ENCODE measurements at regions not wholly inside any gene's neighbourhood (a gene's known extent, or its start where the extent isn't known, plus 50 kb on each side); places are given as distances from the start of the nearest gene placed in this dataset.

DNA sequence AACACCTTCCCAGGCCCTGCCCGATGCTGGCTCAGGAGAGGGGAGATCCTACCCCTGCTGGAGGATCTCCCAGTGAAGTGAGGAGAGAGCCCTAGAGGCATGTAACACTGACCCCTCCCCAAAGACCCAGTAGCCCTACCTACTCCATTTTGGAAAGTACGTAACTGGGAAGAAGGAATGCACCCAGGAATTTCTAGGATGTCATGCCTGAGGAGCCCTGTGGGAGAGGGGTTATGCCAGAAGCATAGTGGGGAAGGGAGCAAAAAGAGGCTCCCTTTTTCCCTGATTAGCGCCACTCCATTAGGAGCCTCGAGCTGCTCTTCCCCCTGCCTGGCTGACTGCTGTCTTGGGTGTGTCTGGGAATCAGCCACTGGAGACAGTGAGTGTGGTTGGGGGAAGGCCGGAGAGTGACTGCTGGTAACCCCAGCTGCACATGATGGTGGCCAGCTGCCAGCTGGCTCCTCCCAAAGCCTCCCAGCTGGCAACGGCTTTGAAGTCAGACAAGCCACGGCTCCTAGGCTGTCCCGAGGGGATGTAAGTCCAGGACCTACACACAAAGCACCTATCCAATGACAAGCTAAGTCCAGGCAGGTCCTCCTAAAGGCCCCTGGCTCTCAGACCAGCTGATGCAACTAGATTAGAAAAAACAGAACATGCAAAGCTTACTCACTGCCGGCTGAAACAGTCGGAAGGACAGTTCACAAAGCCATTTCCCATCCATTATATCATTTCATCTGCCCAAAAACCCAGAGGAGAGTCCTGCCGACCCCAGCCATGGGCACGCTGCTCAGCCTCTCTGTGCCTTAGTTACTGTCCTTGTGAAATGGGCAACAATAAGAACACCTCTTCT lies 136.5 kb upstream of the ABCA1 start:
- Histone ChIP-seq H3K4me1 (peaks cover 24 to 45% (median 43%) of the 10 kb centered on the region in 4 donors), H3K36me3 (no peaks in the 10 kb centered on the region), H3K9me3 (peaks cover 0 to 7% (median 0%) of the 10 kb centered on the region in 4 donors), H3K27ac (replicated peaks in 1 of 4) (peak overlapping the region; percentile 81 to 94 (median 88)), H3K4me3 (peak overlapping the region in 3 of 4 donors; percentile 0 to 26 (median 3)), H3K27me3 (no peaks in the 10 kb centered on the region)
- TF ChIP-seq, protein P1, sequence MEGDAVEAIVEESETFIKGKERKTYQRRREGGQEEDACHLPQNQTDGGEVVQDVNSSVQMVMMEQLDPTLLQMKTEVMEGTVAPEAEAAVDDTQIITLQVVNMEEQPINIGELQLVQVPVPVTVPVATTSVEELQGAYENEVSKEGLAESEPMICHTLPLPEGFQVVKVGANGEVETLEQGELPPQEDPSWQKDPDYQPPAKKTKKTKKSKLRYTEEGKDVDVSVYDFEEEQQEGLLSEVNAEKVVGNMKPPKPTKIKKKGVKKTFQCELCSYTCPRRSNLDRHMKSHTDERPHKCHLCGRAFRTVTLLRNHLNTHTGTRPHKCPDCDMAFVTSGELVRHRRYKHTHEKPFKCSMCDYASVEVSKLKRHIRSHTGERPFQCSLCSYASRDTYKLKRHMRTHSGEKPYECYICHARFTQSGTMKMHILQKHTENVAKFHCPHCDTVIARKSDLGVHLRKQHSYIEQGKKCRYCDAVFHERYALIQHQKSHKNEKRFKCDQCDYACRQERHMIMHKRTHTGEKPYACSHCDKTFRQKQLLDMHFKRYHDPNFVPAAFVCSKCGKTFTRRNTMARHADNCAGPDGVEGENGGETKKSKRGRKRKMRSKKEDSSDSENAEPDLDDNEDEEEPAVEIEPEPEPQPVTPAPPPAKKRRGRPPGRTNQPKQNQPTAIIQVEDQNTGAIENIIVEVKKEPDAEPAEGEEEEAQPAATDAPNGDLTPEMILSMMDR (IDR thresholded peaks at IDR 0.05) = no peak
- TF ChIP-seq EP300 (IDR thresholded peaks at IDR 0.05) (peak; percentile 56), POLR2AphosphoS5 (IDR thresholded peaks at IDR 0.05) (peak; percentile 89), POLR2A (IDR thresholded peaks at IDR 0.05; ENCODE audit: low read depth) (no peak)
- DNase-seq (ENCODE audit: extremely low spot score) = peak; percentile 97
- intact Hi-C loops (cut with DNase I) = loop anchor here (5.0 kb wide), 2 partner anchors 88 to 137 kb away; partner anchors contain the start of gene ABCA1
- WGBS = 15% methylated on average over 10 of the region's 12 CpGs

DNA sequence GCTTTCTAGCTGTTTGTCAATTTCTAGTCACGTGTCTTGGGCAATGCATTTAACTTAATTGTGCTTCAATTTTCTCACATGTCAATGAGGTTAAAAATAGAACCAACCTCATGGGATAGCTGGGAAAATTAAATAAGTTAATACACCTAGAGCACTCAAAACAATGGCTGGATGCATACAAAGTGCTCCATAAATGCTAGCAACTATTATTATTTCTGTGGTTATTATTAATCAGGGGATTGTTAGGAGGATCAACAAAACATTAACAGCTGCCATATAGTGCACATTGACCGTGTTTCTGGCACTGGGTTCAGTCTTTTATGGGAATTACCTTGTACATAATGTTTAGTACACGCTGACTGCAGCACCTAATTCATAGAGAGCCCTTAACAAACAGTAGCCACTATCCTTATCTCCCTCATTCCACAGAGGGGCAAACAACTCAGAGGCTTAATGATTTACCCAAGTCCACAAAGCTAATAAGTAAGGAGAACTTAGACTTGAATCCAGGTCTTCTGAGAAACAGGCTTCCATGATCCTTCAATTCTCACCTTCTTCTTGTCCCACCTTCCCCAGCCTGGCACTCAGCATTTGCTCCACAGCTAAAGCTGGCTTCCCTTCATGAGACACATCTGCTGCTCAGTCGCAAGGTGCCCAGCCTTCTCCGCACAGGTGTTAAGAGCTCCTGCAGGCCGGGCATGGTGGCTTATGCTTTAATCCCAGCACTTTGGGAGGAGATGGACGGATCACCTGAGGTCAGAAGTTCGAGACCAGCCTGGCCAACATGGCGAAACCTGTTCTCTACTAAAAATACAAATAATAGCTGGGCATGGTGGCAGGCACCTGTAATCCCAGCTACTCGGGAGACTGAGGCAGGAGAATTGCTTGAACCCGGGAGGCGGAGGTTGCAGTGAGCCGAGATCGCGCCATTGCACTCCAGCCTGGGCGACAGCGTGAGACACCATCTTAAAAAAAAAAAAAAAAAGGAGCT lies 137.4 kb upstream of the ABCA1 start:
- Histone ChIP-seq H3K4me3 (no peak overlapping the region), H3K9me3 (peaks cover 0 to 7% (median 0%) of the 10 kb centered on the region in 4 donors), H3K4me1 (peaks cover 24 to 43% (median 43%) of the 10 kb centered on the region in 4 donors), H3K27me3 (no peaks in the 10 kb centered on the region), H3K27ac (replicated peaks in 1 of 4) (peak overlapping the region; percentile 81 to 94 (median 88)), H3K36me3 (no peaks in the 10 kb centered on the region)
- intact Hi-C loops (cut with DNase I) = loop anchor here (2.0 kb wide), 1 partner anchor 75 kb away; no protein-coding TSS in a partner anchor
- no peak for DNase-seq (ENCODE audit: extremely low spot score)
- no peak for TF ChIP-seq POLR2A (IDR thresholded peaks at IDR 0.05; ENCODE audit: low read depth)
- TF ChIP-seq EP300 (IDR thresholded peaks at IDR 0.05) = no peak
- no peak for TF ChIP-seq POLR2AphosphoS5 (IDR thresholded peaks at IDR 0.05)
- TF ChIP-seq, protein P1 (IDR thresholded peaks at IDR 0.05) = no peak
- WGBS = 89% methylated on average over 17 of the region's 17 CpGs

DNA sequence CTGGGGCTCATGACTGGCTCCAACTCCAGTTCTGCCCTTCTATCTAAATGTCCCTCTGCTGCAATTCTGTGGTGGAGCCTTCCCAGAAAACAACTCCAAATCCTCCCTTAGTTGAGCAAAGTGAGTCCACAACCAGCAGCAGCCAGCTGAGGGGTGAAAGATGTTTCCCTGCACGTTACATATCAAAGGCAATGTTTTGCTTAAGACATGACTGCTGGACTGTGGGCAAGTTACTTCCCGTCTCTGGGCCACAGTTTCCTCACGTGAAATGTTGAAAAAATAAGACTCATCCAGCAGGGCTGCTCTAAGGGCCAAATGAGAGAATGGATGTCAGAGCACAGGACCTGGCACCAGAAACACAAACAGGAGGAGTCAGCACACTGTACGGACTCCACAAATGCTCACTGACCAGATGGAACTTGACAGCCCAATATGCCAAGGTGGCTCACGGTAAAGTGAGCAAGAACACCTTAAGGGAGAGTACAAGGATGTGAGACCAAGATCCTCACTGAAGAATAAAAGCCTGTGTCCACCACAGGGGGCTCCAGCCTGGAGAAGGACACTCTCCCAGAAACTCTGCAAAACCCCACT lies 138.4 kb upstream of the ABCA1 start:
- peaks cover 24 to 43% (median 43%) of the 10 kb centered on the region in 4 donors for H3K4me1 ChIP-seq
- peak overlapping the region in 2 of 4 donors; percentile 19 to 23 for H3K27ac ChIP-seq (replicated peaks in 1 of 4)
- no peak for TF ChIP-seq POLR2A (IDR thresholded peaks at IDR 0.05; ENCODE audit: low read depth)
- peak in 1 of 2 donors; percentile 40 for TF ChIP-seq POLR2AphosphoS5 (IDR thresholded peaks at IDR 0.05)
- TF ChIP-seq, protein P1 (IDR thresholded peaks at IDR 0.05) = no peak
- no peak for TF ChIP-seq EP300 (IDR thresholded peaks at IDR 0.05)
- intact Hi-C loops (cut with DNase I) = loop anchor here (2.0 kb wide), 1 partner anchor 76 kb away; no protein-coding TSS in a partner anchor
- H3K9me3 ChIP-seq = peaks cover 0 to 7% (median 0%) of the 10 kb centered on the region in 4 donors
- H3K4me3 ChIP-seq = no peak overlapping the region
- no peak for DNase-seq (ENCODE audit: extremely low spot score)
- no peaks in the 10 kb centered on the region for H3K36me3 ChIP-seq
- no peaks in the 10 kb centered on the region for H3K27me3 ChIP-seq
- WGBS = 58% methylated on average over 4 of the region's 5 CpGs

DNA sequence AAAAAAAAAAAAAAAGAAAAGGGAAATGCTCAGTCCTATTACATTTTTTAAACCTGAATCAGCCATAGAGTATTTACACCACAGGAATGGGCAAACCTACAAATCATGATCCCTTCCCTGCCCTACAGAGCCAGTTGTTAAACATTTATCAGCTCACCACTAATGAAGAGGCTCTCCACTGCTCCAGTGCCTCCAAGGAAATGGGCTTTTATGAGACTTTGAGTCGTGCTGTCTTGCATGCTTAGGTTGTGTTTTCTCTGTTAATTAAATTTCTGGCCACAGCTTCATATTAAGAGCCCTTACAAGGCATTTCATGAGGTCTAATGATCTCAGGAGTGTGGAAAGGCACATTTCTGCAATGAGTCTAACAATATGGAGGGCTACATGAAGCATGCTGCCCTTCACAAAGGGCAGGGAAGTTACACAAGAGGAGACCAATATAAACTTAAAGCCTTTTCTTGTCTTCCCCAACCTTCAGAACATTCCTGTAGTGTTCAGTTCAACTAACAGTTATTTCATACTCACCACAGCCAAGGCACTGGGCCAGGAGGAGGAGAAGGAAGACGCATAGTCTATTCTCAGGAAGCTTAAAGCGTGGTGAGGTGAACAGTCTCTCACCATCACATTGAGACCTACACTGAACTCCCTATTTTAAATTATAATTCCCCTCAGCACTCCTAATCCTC lies 140.1 kb upstream of the ABCA1 start:
- Histone ChIP-seq H3K27ac (replicated peaks in 1 of 4) (no peak overlapping the region), H3K27me3 (no peaks in the 10 kb centered on the region), H3K4me1 (peaks cover 24 to 39% (median 33%) of the 10 kb centered on the region in 4 donors), H3K4me3 (no peak overlapping the region), H3K9me3 (peaks cover 0 to 7% (median 0%) of the 10 kb centered on the region in 4 donors), H3K36me3 (no peaks in the 10 kb centered on the region)
- intact Hi-C loops (cut with DNase I) = loop anchor here (2.0 kb wide), 1 partner anchor 77 kb away; no protein-coding TSS in a partner anchor
- WGBS = 83% methylated on average over 3 of the region's 3 CpGs
- DNase-seq (ENCODE audit: extremely low spot score) = no peak
- TF ChIP-seq EP300 (IDR thresholded peaks at IDR 0.05) = no peak
- TF ChIP-seq POLR2AphosphoS5 (IDR thresholded peaks at IDR 0.05) = no peak
- no peak for TF ChIP-seq POLR2A (IDR thresholded peaks at IDR 0.05; ENCODE audit: low read depth)
- TF ChIP-seq, protein P1 (IDR thresholded peaks at IDR 0.05) = no peak

Data from esophagus muscularis mucosa (tissue), 4 donors.